GM23338 (cell line): ENCODE measurements at regions not wholly inside any gene's neighbourhood (a gene's known extent, or its start where the extent isn't known, plus 50 kb on each side); places are given as distances from the start of the nearest gene placed in this dataset.

Experiments
- ATAC-seq: fragments of 200-7000 bp; cut with Tn5 transposase; 3 replicates; pipeline ENCODE4 v1.9.1; 2020
- DNase-seq: peaks from one replicate; pipeline ENCODE4 v3.0.0-alpha.2; 2015; ENCODE audit warnings: low spot score
- H2AFZ ChIP-seq: fragments of 200-600 bp; sonication (generic); 2 replicates; pipeline ENCODE4 v1.8.0; 2016; ENCODE audit warnings: antibody characterized with exemption, mild to moderate bottlenecking, moderate library complexity
- H3F3A ChIP-seq: fragments of 200-600 bp; sonication (generic); replicated peaks from 2 replicates; pipeline ENCODE4 v1.8.0; 2017; ENCODE audit warnings: antibody characterized with exemption, mixed run types, low read depth
- H3K27ac ChIP-seq: fragments of 200-600 bp; sonication (generic); 2 replicates; pipeline ENCODE4 v1.6.1; 2016; ENCODE audit warnings: low read depth
- H3K27me3 ChIP-seq: fragments of 200-600 bp; sonication (generic); 2 replicates; pipeline ENCODE4 v1.8.0; 2016; ENCODE audit warnings: mild to moderate bottlenecking, mixed run types, moderate library complexity; ENCODE audit not compliant: insufficient read depth
- H3K36me3 ChIP-seq: fragments of 200-600 bp; sonication (generic); 2 replicates; pipeline ENCODE4 v1.8.0; 2016; ENCODE audit warnings: mild to moderate bottlenecking; ENCODE audit not compliant: insufficient read depth
- H3K4me1 ChIP-seq: fragments of 200-600 bp; sonication (generic); 2 replicates; pipeline ENCODE4 v1.8.0; 2016; ENCODE audit warnings: mild to moderate bottlenecking, moderate library complexity; ENCODE audit not compliant: insufficient read depth
- H3K4me2 ChIP-seq: fragments of 200-600 bp; sonication (generic); 2 replicates; pipeline ENCODE4 v1.7.1; 2017; ENCODE audit warnings: mixed run types
- H3K4me3 ChIP-seq: fragments of 200-600 bp; sonication (generic); 2 replicates; pipeline ENCODE4 v1.6.1; 2016; ENCODE audit warnings: mixed run types
- H3K79me2 ChIP-seq: fragments of 200-600 bp; sonication (generic); replicated peaks from 2 replicates; pipeline ENCODE4 v1.8.0; 2017; ENCODE audit warnings: mild to moderate bottlenecking; ENCODE audit not compliant: insufficient read depth
- H3K9me2 ChIP-seq: fragments of 200-600 bp; sonication (generic); 2 replicates; pipeline ENCODE4 v1.8.0; 2017; ENCODE audit not compliant: insufficient read depth
- H4K20me1 ChIP-seq: fragments of 200-600 bp; sonication (generic); replicated peaks from 2 replicates; pipeline ENCODE4 v1.8.0; 2017; ENCODE audit warnings: mild to moderate bottlenecking; ENCODE audit not compliant: insufficient read depth
- H3K27ac Mint-ChIP-seq: 2 replicates; pipeline ENCODE4 v1.8.0; 2020; ENCODE audit warnings: inconsistent platforms, mild to moderate bottlenecking, moderate library complexity, mixed read lengths
- H3K27me3 Mint-ChIP-seq: 3 replicates; pipeline ENCODE4 v1.8.0; 2022; ENCODE audit warnings: low read depth, mild to moderate bottlenecking, moderate library complexity, mixed read lengths, inconsistent platforms; ENCODE audit not compliant: insufficient read depth, poor library complexity
- H3K36me3 Mint-ChIP-seq: 3 replicates; pipeline ENCODE4 v1.8.0; 2021; ENCODE audit warnings: low read depth, mild to moderate bottlenecking, inconsistent platforms, moderate library complexity, mixed read lengths
- H3K4me1 Mint-ChIP-seq: 3 replicates; pipeline ENCODE4 v1.8.0; 2020; ENCODE audit warnings: mild to moderate bottlenecking, inconsistent platforms, mixed read lengths
- H3K4me3 Mint-ChIP-seq: 3 replicates; pipeline ENCODE4 v1.8.0; 2021; ENCODE audit warnings: moderate library complexity, mild to moderate bottlenecking, inconsistent platforms, mixed read lengths
- H3K9me3 Mint-ChIP-seq: 3 replicates; pipeline ENCODE4 v1.8.0; 2020; ENCODE audit warnings: moderate library complexity, mild to moderate bottlenecking, inconsistent platforms, mixed read lengths
- CTCF ChIP-seq, 2 experiments: fragments of 200-600 bp in 1 of 2; sonication (generic) in 1 of 2; conservative IDR thresholded peaks; 2 replicates each; pipeline versions ENCODE4 v1.5.1 to v1.6.1; 2016 to 2017; ENCODE audit warnings: antibody characterized with exemption in 2 of 2, low read depth in 2 of 2, mild to moderate bottlenecking in 2 of 2, moderate library complexity in 1 of 2
- ETS1 ChIP-seq: IDR thresholded peaks from 2 replicates; pipeline ENCODE4 v1.6.1; 2016; ENCODE audit warnings: antibody characterized with exemption
- EZH2 ChIP-seq: fragments of 200-600 bp; sonication (generic); IDR thresholded peaks from one replicate; pipeline ENCODE4 v1.8.0; 2017; ENCODE audit warnings: antibody characterized with exemption, mild to moderate bottlenecking, low read depth; ENCODE audit not compliant: unreplicated experiment
- EZH2phosphoT487 ChIP-seq: fragments of 200-600 bp; sonication (generic); IDR thresholded peaks from one replicate; pipeline ENCODE4 v1.8.1; 2018; ENCODE audit warnings: antibody characterized with exemption; ENCODE audit not compliant: unreplicated experiment
- JUNB ChIP-seq: IDR thresholded peaks from one replicate; pipeline ENCODE4 v1.6.1; 2016; ENCODE audit warnings: antibody characterized with exemption; ENCODE audit not compliant: unreplicated experiment
- POLR2AphosphoS5 ChIP-seq: IDR thresholded peaks from 2 replicates; pipeline ENCODE4 v1.6.1; 2016; ENCODE audit warnings: antibody characterized with exemption, low read depth
- REST ChIP-seq: IDR thresholded peaks from one replicate; pipeline ENCODE4 v1.6.1; 2018; ENCODE audit warnings: antibody characterized with exemption; ENCODE audit not compliant: unreplicated experiment
- STAT1 ChIP-seq: IDR thresholded peaks from one replicate; pipeline ENCODE4 v1.6.1; 2016; ENCODE audit warnings: antibody characterized with exemption; ENCODE audit not compliant: unreplicated experiment
- ZNF114 ChIP-seq: fragments of 250-450 bp; sonication (Bioruptor Pico); IDR thresholded peaks from 2 replicates; pipeline ENCODE4 v1.5.0; 2020; ENCODE audit warnings: mild to moderate bottlenecking, moderate library complexity
- ZNF331 ChIP-seq: fragments of 250-450 bp; sonication (Bioruptor Pico); IDR thresholded peaks from 2 replicates; pipeline ENCODE4 v1.5.0; 2020; ENCODE audit warnings: low read depth, mild to moderate bottlenecking, moderate library complexity
- ZNF462 ChIP-seq: fragments of 250-450 bp; sonication (Bioruptor Pico); IDR thresholded peaks from 2 replicates; pipeline ENCODE4 v1.5.0; 2020; ENCODE audit warnings: mild to moderate bottlenecking, moderate library complexity

- Mint-ChIP-seq H3K27me3 (peaks cover 3% of the 10 kb centered on the region), H3K36me3 (peaks cover 12% of the 10 kb centered on the region), H3K4me1 (peaks cover 15% of the 10 kb centered on the region; the same call in 2 of the 3 replicates), H3K9me3 (peaks cover 13% of the 10 kb centered on the region), H3K4me3 (no peak overlapping the region), H3K27ac (no peak overlapping the region)
- no peak overlapping the region for H3K4me3 ChIP-seq
- ATAC-seq (no peak), DNase-seq (no peak)
- H4K20me1 ChIP-seq = no peaks in the 10 kb centered on the region
- H3K79me2 ChIP-seq = no peaks in the 10 kb centered on the region
- no peak overlapping the region for H3K4me2 ChIP-seq
- no peaks in the 10 kb centered on the region for H3K27me3 ChIP-seq
- no peak overlapping the region for H2AFZ ChIP-seq
- no peaks in the 10 kb centered on the region for H3K36me3 ChIP-seq
- no peak for TF ChIP-seq CTCF (conservative IDR thresholded peaks at IDR 0.05; ENCODE audit: low read depth in 2 of 2)
- TF ChIP-seq ZNF462 (CRISPR knock-in tag) = no peak
- TF ChIP-seq ZNF331 = no peak
- no peak for TF ChIP-seq ETS1
- TF ChIP-seq REST = no peak
- TF ChIP-seq EZH2 = no peak
- TF ChIP-seq STAT1 = no peak
- no peak for TF ChIP-seq ZNF114 (CRISPR knock-in tag)
- TF ChIP-seq JUNB = no peak
- no peak for TF ChIP-seq POLR2AphosphoS5
- TF ChIP-seq EZH2phosphoT487 = no peak
- no peaks in the 10 kb centered on the region for H3F3A ChIP-seq
- no peak overlapping the region for H3K27ac ChIP-seq
- H3K9me2 ChIP-seq = 0 out of 2 replicates have a peak, but pooled peaks cover 3% of the 10 kb centered on the region
- H3K4me1 ChIP-seq = peaks cover 13% of the 10 kb centered on the region; the same call in 1 of the 2 replicates
Measured at GRCh38 chr2:111679202-111679601, 204.8 kb downstream of the ANAPC1 start.
